HG03432 (cell line): ENCODE measurements at regions not wholly inside any gene's neighbourhood (a gene's known extent, or its start where the extent isn't known, plus 50 kb on each side); places are given as distances from the start of the nearest gene placed in this dataset.
"Not testable (repeated sequence)": the region's sequence is repeated elsewhere in the genome, so short reads cannot be mapped to it uniquely, and the experiment has no call there.

Experiments used
- ATAC-seq: cut with Tn5 transposase; IDR thresholded peaks from one replicate; pipeline ENCODE4 v1.9.1; 2021; ENCODE audit warnings: mild to moderate bottlenecking, moderate library complexity; ENCODE audit not compliant: unreplicated experiment

GRCh38 chr2:236369661-236370062 lies 105.5 kb upstream of the ASB18 start:
- no peak for ATAC-seq

GRCh38 chr2:236370847-236371409 lies 106.7 kb upstream of the ASB18 start:
- ATAC-seq = no peak

DNA sequence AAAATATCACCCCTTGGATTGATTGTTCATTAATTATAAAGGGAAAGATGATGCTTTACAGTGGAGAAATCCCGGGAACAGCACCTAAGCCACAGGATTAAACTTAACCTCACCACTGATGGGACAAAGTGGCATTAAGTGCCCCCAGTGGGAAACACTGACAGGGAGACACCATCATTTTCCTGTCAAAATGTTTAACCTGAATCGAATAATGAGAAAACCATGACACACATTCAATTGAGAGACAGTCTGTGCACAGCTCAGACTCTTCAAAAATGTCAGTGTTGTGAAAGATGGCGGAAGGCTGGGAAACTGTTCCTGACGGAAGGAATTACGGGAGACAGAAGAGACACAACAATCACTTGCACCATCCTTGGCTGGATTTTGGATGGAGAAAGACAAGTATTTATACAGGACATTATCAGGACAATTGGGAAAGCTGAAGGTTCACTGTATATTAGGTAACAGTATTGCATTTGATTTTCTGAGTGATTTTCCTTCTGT lies 111.8 kb upstream of the ASB18 start:
- ATAC-seq = no peak

DNA sequence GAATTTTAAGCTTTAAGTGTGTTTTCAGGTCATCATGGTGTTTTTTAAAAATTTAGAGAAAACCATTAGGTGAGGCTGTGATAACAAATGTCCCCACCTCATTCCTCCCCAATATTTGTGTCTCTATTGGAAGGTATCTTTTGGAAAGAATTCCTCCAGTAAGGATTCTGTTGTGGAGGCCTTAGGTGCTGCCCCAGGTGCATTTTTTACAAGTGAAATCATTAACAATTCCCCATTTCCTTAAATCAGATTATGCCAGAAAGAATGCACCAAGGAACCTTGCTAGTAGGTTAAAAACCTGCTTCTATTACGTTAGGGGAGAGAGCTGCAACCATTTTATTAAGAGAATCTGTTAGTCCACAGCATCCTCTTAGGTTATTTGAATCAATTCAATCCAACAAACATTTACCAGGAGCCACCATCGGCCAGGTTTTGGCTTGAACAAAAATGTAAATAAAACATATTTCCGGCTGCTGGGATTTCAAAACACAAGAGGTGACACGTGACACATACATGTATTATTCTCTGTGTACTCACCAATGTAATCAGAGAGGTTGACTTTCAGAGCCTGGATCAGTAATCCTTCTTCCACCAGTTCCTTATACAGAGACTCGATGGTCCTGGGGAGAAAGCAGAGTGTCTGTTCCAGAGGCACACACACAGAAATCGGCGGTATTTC lies 112.5 kb upstream of the ASB18 start:
- ATAC-seq = no peak

DNA sequence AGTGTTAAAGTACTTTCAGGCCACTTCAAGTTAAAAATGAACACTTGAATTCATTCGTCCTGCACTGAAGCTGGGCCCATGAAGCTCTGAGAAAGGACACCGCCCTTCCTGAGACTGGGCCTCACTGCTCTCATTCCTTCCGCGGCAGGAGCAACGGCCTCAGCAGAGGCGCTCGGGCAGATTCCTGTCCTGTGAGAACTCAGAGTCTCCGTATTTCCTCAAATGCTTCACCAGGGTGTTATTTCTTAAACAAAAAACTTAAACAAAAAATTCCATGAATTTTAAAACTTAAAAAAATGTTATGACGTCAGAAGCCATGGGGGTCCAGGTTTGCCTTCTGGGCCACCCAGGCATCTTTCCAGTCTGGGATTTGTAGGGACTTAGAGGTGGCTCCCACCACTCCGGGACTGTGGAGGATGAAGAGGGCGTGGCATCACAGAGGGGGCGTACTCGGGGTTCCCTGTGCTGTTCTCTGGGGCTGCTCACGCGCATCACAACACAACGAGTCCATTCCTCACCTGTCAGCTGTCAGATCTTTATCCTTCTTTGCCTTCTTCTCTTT lies 115.9 kb upstream of the ASB18 start:
- ATAC-seq = no peak

- not testable (repeated sequence) for ATAC-seq
Measured at GRCh38 chr2:236381253-236381652, 117.0 kb upstream of the ASB18 start.

DNA sequence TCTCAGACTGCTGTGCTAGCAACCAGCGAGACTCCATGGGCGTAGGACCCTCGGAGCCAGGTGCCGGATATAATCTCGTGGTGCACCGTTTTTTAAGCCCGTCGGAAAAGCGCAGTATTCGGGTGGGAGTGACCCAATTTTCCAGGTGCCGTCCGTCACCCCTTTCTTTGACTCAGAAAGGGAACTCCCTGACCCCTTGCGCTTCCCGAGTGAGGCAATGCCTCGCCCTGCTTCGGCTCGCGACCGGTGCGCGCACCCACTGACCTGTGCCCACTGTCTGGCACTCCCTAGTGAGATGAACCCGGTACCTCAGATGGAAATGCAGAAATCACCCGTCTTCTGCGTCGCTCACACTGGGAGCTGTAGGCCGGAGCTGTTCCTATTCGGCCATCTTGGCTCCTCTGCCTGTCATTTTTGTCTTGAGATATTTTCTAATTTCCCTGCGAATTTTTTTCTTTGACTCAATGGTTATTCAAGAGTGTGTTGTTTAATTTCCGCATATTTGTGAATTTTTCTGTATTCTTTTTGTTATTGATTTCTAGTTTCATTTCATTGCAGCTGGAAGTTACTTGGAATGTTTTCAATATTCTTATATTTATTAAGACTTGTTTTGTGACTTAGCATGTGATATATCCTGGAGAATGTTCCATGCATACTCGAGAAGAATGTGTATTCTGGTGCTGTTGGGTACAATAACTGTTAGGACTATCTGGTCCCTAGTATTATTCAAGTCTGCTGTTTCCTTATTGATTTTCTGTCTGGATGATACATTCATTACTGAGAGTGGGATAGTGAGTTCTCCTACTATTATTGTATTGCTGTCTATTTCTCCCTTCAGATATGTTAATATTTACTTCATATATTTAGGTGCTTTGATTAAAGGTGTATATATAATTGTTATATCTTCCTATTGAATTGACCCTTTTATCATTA lies 125.3 kb upstream of the ASB18 start:
- ATAC-seq = not testable (repeated sequence)

GRCh38 chr2:236393101-236393500 lies 128.9 kb upstream of the ASB18 start:
- no peak for ATAC-seq

DNA sequence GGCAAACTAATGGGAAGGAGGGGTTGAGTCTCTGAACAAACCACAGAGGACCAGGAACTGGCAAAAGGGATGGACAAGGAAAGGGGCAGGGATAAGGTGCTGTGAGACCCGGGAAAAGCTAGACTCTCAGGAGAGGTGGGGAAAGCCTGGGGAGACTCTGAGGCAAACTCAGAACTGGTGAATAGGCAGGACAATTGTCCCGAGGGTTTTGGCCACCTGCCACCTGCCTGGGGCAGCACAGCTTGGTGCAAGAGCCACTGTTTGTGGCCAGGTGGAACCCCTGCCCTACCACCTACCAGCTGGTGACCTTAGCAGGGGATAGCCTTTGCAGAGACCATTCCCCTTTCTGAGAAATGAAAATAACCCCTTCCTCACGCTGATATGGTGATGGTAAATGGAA lies 129.4 kb upstream of the ASB18 start:
- ATAC-seq = no peak

GRCh38 chr2:236394571-236394970 lies 130.4 kb upstream of the ASB18 start:
- no peak for ATAC-seq

DNA sequence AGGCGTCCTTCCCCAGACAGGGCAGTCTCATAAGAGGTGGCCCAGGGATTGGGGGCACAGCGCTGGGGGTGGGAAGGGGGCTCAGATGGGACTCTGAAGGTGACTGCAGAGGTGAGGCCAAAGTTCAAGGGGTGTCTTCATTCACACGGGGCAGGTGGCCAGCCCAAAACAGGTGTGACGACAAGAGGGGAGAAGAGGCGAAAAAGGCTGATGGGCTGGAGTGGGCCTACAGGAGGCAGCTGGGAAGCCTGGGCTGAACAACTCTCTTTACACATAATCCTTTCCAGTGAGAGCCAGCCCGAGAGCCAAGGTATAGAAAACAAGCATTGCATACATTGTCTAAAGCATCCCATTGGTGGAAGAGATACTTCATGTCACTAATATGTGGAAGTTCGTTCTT lies 130.9 kb upstream of the ASB18 start:
- no peak for ATAC-seq

GRCh38 chr2:236396818-236397350 lies 132.7 kb upstream of the ASB18 start:
- no peak for ATAC-seq

GRCh38 chr2:236397681-236398080 lies 133.5 kb upstream of the ASB18 start:
- no peak for ATAC-seq

- ATAC-seq = no peak
Measured at GRCh38 chr2:236399409-236399808, 135.2 kb upstream of the ASB18 start.

DNA sequence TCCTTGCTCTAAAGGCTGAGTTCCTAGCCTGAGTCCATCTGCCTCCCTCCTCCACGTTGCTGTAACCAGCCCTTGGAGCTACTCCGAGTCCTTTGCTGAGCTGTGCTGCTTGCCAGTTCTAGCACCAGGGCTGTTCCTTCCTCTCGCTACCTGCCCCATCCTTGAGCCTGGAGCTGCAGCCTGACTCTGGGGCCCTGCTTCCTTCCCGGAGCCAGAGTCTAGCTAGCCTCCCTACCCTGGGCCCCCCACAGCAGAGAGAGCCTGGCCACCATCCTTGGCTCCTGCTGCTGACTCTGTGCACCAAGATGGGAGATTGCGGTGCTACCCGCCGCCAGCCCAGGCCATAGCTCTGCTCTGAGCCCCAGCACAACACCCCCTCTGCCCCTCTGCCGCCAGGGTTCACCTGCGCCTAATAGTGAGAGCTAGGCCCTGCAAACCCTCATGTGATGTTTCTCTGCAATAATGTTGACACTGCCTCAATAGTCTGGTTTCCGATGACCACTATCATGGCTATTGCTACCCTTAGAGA lies 135.9 kb upstream of the ASB18 start:
- ATAC-seq = no peak

GRCh38 chr2:236400594-236401360 lies 136.6 kb upstream of the ASB18 start:
- no peak for ATAC-seq

DNA sequence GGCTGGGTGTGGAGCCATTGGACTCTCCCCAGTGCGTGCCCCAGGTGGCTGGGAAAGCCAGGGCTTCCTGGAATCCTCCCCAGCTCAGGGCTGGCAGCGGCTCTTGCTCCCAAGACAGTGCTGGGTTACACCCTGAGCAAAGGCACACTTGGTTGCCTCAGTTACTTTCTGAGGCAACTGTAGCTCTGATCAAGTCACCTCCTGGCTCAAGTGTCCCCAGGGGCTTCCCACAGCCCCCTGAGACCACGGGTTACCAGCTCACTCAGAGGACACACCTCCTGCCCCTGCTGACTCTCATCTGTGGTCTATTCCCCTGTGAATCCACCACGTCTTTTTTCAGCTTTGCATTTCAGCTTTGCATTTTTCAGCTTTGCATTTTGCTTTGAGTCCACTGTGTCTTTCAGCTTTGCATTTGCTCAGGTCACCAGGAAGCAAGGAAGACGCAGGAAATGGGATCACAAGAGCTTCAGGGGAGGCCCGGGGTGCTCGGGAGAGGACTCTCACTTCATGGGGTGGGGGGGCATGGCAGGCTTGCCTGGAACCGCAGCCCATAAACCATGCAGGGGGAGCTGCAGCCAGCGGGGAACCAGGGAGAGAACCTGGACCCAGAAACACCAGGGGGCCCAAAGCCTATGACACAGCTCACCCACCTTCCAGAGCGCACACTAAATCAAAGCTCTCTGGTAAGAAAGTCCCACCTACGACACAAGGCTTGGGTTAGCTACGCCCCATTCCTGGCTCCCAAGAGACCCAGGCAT lies 138.0 kb upstream of the ASB18 start:
- no peak for ATAC-seq

- no peak for ATAC-seq
Measured at GRCh38 chr2:236403125-236403524, 138.9 kb upstream of the ASB18 start.

GRCh38 chr2:236403811-236404210 lies 139.6 kb upstream of the ASB18 start:
- ATAC-seq = no peak
